ENCODE measurements at regions not wholly inside any gene's neighbourhood (a gene's known extent, or its start where the extent isn't known, plus 50 kb on each side); places are given as distances from the start of the nearest gene placed in this dataset.

DNA sequence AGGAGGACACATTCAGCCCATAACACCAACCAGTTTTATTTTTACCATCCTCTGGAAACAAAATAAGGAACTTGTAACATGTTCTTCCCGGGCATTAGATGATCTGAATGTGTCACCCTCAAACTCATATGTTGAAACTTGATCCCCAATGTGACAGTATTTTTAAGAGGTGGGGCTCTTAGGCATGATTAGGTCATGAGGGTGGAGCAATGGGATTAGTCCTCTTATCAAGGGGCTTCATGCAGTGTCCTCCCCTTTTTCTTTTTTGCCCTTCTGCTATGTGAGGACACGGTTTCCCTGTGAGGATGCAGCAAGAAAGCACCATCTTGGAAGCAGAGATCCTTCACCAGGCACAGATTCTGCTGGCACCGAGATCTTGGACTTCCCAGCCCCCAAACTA is 401.5 kb upstream of the TRIB2 start:
- DNase-seq (ENCODE audit: low read depth in 2 of 2): no peak

DNA sequence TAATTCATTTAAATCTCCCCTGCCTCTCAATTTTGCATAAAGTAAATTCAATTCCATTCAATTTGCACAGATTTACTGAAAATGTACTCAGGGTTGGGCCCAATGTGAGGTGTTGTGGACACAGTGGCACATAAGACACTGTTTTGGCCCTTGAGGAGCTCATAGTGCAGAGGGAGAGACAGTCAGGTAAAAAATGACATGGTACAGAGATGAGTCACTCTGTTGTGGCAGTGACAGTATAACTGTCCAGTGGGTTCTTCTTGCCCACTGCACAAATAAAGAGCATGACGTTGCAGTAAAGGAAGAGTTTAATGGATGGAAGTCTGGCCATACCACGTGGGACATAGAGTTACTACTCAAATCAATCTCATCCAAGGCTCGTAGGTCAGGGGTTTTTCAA is 400.3 kb upstream of the TRIB2 start:
- no peak for DNase-seq (ENCODE audit: low read depth in 2 of 2)

DNA sequence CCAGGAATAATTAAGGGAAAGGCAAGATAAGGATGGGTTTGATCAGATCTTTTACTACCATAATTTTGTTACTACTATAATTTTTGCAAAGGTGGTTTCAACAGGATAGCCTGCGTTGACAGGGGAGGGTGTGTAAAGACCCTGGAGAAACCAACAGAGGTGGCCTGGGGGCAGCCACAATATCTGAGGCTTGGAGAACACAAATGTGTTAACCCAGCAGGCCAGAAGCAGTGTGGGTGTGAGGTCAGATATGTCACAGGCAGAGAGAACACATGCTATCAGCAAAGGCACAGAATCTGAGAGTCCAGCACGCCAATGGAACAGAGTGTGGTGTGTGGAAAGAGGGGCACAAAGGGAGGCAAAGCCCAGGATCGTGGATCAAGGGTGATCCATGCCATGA is 399.4 kb upstream of the TRIB2 start:
- no peak for DNase-seq (ENCODE audit: low read depth in 2 of 2)

DNA sequence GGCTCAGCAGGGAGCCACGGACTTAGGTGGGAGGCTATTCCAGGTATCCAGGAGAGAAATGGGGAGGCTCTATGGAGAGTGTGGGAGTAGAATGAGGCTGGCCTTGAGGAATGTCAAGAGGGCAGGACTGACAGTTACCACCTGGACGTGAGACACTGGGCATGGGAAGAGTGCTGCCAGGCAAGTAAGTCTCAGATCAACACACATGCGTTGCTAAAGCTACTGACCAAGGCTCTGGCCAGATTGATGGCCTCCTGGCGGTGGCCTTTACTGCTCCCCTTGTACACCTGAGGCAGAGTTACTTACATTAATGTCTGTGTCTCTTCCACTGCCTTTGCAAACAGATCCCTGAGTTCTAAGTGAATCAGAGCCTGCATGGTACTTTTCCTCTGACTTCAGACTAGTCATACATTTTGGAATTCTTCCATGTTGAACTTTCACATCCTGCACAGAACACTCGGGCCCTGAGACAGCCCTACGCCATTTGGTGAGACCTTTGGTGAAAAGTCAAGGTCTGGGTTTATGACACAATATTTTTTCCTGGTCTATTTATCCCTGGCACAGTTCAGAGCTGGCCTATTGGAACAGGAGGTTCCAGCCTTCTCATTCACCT is 398.8 kb upstream of the TRIB2 start:
- no peak for DNase-seq (ENCODE audit: low read depth in 2 of 2)

DNA sequence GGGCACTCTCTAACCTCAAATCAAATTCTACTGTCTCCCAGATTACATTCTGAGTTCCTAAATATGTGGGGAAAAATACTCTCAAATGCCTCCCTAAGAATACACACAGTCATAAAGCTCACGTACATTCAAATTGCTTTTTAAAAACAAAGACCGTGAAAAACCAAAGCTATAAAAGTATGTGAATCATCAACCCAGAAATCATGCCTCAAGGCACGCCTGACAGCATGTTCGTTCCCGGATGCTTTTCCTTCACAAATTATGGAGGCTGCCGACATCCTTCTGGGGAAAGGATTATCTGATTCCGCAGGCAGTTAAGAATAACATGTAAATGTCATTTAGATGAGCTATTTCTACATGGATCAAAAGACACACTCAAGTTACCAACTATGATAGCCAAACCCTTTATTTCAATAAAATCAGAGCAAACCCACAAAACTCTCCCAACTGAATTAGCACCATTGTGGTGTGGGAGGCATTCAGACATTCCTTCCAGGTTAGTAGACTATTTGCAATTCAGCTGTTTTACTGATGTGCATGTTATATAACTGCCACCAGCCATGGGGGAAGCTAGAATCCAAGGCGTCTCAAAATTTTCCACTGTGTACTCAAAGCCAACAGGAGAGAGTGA is 398.2 kb upstream of the TRIB2 start:
- DNase-seq (ENCODE audit: low read depth in 2 of 2): no peak

DNA sequence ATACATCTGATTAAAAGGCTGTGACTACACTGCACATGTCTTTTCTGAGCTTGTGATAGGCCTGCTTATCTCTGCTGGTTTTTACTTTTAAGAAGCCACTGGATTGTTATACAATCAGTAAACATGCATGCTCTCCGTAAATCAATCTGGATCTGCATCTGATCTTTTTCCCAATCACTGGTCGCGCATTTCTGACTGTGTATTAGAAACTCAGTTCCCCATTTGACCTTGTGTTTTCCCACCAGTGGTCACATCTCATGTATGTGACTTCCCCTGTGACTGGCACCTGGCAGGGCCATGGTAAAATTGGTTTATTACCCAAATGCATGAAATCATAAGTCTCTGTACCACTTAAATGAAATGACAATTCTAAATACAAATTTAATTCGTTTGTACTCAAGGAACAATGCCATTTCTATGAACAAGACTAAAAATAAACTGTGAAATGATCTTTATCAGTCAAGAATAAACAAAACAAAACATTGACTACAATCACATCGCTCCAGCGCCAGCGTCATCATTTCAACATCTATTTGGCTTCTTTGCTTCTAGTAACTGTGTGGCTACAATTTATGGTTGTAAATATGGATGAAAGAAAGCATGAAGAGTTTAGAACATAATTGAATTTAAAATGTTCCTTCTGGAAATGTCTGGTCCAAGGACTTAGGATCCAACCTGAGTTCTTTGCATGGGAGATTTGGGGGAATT is 396.6 kb upstream of the TRIB2 start:
- DNase-seq (ENCODE audit: low read depth in 2 of 2): no peak

DNA sequence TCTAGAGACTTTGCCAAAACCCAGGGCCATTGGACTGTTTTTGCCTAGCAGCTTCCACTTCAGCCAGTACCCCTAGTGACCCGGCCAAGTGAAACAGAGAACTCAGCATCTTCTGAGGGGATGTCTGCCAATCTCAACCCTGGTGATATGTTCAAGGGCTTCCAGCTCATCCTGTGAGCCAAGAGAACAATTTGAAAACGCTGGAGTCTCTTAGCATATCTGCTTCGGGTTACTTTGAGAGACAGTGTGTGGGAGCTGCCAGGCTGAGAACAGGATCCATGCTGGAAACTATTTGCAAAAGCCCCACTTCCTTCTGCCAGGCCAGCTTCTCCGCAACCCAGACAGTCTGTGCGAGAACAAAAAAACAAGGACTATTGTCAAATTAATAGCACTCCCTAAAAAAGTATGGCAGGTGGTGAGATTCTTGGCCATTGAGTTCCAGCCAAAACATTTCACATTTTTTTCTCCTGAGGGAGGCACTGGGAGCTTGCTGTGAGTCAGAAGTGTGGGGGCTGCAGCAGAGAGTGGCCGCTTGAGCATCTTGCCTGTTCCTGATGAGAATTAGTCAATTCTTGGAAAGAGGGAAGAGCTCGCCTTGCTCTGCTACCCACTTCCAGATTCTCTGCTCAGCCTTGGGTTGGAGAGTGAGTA is 395.6 kb upstream of the TRIB2 start:
- no peak for DNase-seq (ENCODE audit: low read depth in 2 of 2)

DNA sequence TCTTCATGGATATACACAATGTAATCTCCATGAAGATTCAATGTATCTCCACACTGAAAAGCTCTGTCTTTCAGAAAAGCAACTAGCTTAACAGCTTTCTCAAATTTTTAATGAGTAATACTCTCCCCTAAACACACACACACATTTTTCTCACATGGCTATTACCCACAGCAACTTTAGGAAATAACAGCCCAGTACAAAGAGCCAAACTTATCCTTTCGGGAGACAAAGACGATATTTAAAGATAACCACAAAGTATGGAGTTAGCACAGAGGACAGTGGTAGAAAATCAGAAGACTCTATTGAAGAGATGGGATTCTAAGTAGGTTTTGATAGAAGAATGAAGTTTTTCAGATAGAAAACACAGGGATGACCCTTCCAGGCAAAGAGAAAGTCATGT is 394.9 kb upstream of the TRIB2 start:
- no peak for DNase-seq (ENCODE audit: low read depth in 2 of 2)

DNA sequence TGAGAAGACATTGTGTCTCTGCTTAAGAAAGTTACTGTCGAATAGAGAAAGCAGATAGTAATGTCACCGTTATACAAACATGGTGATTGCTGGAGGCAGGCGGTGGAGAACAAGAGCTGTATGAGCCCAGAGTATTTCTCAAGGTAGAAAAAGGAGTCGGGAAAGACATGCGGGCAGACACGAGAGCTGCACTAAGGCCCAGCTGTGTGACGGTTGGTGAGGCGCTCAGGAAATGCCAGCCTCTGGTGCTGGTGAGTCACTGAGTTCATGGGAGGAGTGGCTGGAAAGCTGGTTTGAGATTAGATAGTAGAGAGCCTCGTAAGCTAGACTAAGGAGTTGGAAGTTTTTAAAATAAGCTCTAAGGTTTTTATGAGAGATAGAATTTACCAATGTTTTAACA is 390.9 kb upstream of the TRIB2 start:
- no peak for DNase-seq (ENCODE audit: low read depth in 2 of 2)

DNA sequence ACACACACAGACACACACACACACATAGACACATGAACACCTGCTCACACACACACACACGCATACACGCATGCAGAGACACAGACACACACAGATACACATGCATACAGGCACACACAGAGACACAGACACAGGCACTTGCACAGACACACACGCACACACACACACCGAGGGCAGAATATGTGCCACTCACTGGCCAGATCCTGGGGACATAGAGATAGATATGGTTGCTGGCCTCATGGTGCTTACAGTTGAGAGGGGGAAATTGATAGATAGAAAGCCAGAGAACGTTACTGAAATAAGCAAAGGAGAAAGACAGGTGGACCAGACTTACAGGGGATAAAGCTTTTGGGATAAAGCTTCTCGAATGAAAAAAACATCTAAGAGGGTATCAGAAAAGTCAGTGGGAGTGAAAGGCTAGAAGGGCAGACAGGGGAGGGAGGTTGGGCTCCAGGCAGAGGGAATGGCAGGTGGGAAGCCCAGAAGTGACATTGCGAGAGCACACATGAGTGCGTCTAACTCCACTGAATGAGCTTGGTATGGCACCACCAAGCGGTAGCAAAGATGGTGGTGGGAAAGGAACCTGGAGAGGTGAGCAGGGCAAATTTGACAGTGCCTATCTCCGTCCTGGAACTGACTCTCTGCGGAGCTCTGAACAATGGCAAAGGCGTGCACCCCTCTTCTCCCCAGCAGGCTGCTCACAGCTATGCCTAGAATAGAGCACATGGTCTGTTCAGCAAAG is 390.1 kb upstream of the TRIB2 start:
- no peak for DNase-seq (ENCODE audit: low read depth in 2 of 2)

DNA sequence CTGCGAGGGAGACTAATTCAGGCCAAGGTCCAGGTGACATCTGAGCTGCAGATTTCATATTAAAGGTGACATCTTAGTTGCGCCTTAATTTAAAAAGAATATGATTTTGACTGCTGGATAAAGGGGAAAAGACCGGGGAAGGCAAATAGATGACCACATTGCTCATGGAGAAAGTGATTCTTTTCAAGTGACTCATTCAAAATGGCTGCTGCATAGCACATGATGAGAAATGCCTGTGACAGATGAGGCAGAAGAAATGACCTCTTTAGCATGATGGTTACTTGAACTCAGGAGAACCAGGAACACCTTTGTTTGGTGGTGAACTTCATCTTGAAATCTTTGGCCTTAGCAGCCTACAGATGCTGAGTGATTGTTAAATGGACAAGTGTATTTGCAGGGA is 385.8 kb upstream of the TRIB2 start:
- DNase-seq (ENCODE audit: low read depth in 2 of 2): no peak

DNA sequence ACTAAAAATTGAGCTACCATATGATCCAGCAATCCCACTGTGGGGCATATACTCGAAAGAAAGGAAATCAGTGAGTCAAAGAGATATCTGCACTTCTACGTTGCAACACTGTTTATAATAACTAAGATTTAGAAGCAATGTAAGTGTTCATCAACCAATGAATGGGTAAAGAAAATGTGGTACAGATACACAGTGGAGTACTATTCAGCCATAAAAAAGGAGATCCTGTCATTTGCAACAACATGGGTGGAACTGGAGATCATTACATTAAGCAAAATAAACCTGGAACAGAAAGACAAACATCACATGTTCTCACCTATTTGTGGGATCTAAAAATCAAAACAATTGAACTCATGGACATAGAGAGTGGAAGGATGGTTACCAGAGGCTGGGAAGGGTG is 385.0 kb upstream of the TRIB2 start:
- no peak for DNase-seq (ENCODE audit: low read depth in 2 of 2)

DNA sequence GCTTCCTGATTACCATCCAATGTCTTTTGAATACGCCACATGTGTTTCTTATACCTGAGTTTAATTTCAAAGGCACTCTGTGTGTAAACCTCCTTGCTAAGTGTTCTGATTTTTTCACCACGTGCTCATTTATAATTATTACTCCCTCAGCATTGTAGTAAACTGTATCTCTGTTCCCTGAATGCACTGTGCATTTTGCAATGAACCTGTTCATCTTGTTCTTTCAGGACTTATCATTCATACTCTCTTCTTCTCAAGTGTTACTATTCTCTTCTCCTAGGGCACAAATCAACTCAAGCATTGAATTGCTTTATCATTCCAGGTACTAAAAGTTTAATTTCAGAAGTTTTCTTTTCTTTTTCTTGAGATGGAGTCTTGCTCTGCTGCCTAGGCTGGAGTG is 383.4 kb upstream of the TRIB2 start:
- no peak for DNase-seq (ENCODE audit: low read depth in 2 of 2)

DNA sequence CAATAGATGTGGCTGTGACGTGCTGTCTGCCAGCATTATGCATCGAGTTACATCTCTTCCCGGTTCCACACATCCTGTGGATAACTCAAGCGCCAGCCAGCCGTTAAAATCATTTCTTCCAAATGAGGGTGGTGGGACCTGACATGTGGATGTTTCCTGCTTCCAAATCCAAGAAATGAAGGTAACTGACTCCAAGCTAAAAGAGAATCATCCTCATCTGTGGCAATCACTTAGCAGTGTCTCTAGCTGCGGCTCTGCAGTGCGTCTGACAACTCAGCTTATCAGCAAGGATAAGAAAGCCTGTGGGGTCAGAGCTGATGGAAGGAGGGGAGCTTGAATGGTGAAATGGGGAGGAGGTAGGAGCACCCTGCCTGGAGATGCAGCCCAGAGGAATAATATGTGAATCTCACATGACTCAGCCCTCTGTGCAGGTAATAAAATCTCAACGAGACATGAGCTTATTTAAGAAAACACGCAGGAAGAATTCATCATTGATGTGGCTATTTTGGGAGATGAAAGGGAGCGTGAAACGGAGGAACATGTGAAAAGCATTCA is 382.2 kb upstream of the TRIB2 start:
- DNase-seq (ENCODE audit: low read depth in 2 of 2): no peak

DNA sequence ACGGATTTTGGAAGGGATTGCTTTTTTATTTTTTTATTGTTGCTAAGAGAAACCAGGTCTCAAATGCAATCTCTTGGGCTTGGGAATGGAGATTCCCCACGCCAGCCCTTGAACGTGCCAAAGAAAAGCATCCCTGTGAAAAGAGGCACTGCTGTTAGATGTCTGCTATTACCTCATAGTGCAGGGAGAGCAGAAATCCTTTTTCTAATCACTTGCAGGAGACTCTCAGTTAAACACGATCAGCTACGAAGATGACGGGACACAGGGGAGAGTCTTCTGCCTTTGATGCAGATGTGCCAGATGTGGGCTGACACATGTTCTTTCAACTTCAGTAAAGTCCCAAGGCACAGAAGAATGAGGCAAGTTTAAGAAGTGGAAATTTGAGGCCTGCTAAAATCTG is 381.6 kb upstream of the TRIB2 start:
- no peak for DNase-seq (ENCODE audit: low read depth in 2 of 2)

DNA sequence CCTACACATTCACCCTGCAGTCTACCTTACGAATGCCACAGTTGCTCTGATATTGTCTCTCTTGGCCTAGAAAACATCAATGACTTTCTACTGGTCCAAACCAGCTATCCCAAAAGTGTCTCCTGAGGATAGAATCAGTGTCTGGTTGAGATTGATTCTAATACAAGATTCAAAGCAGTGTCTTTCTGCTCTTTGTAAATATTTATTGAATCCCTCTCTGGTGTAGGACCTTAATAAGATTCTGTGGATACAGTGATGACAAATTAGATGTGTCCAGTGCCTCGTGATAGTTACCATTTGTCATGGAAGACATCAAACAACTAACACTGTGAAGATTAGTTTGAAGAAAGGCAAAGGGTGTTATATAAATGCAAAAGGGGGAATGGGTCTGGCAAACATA is 380.7 kb upstream of the TRIB2 start:
- DNase-seq (ENCODE audit: low read depth in 2 of 2): no peak

DNA sequence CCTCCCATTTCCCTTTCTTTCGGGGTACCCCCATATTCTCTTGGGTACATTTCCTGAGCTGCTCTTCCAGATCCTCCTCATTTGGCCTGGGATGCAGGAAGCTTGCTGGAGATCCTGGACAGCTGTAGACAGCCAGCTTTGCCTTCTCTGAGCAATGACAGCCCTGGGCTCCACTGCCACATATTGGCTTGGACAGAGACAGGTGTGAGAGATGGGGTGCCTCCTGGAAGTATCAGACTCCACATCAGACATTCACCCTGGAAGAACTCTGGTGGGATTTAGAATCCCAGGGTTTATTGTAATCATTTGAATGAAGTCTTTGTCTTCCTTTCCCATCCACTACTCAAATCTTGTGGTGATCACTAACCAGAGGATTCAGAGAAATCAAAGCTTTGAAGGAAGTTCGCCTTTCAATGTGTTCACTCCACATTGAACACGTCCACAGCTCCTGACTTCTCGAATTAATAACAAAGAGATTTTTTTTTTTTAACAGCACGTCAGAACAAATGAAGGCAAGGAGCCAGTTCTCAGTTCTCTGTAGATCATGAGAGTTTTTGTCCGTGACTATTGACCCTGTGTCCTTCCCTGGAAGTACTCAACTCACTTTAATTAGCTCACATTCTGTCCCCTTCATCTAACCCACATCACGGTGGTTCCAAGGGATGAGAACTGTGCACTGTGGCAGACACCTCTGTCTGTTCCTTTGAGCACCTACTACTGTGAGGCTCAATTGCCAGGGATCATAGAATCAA is 377.6 kb upstream of the TRIB2 start:
- DNase-seq (ENCODE audit: low read depth in 2 of 2): no peak

DNA sequence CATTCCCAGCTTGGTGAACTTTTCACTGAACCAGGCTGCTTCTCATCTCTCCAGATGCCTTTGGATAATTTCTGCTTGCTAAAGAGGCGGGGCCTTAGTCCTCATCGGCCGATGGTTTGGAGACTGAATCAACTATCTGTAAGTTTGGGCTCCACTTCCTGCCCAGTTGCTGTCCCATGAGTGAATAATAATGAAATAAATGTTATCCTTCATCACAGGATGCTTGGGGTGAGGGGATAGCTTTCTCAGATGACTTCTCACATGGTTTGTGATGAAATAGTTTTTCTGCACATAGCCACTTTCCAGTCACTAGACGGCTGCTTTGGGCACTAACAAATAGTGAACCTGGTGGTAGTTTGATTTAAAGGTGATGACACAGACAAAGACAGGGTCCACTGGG is 376.6 kb upstream of the TRIB2 start:
- DNase-seq (ENCODE audit: low read depth in 2 of 2): no peak

DNA sequence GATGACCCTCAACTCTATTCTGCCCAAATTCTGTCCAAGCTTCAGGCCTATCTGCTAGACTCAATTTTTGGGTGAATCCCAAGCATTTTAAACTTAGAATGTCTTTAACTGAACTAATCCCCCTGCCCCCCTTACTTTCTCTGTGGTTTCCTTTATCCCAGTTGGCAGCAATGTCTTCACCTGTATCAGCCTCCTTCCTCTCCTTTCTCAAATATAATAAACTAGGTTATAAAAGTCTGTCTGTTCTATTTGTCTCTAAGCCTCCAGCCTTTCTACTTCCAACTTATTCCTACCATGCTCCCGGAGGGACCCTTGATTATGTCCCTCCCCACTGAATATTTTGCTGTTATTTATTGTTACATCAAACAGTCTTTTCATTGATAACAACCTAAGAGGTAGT is 375.5 kb upstream of the TRIB2 start:
- DNase-seq (ENCODE audit: low read depth in 2 of 2): no peak

DNA sequence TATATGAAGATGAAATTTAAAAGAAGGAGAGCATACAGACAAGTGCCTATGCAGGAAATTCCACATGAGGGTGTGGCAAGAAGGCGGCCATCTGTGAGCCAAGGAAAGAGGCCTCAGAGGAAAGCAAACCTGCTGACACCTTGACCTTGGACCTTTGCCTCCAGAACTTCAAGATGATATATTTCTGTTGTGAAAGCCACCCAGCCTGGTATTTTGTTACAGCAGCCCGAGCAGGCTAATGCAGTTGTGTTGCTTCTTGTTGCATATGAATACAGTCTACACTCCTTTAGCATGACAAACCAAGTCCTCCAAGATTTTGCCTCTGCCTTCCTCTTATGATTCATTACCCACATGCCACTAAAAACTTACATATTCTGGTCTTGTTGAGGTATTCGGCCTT is 374.8 kb upstream of the TRIB2 start:
- no peak for DNase-seq (ENCODE audit: low read depth in 2 of 2)

DNA sequence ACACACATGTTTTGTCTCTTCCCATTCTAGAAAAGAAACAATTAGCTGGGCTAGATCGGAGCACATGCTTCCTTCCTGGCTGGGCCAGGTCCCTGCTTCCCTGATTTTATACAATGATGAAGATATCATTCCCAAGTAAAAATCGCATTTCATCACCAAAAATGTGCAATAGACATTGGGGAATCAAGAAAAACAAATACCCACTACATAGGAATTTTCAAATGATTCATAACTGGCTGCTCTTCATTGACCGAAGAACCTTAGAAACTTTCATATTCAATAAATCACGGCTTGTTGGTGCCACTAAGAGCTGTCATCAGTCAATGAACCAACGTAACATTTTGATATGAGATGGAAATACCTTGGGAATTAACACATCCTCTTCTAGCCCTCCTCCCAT is 373.6 kb upstream of the TRIB2 start:
- DNase-seq (ENCODE audit: low read depth in 2 of 2): no peak
